Mesendoderm (in vitro differentiated cells): ENCODE measurements at regions not wholly inside any gene's neighbourhood (a gene's known extent, or its start where the extent isn't known, plus 50 kb on each side); places are given as distances from the start of the nearest gene placed in this dataset.
A peak's percentile ranks its signal among the peaks of the same experiment; 100 is the strongest.
"Not testable (repeated sequence)": the region's sequence is repeated elsewhere in the genome, so short reads cannot be mapped to it uniquely, and the experiment has no call there.

Experiments used
- DNase-seq: peaks from one replicate; pipeline ENCODE4 v3.0.0; 2013
- H2AK5ac ChIP-seq: 2 replicates; pipeline ENCODE4 v1.6.1; 2013; ENCODE audit warnings: low read length, inconsistent platforms
- H2BK120ac ChIP-seq: 2 replicates; pipeline ENCODE4 v1.6.1; 2013; ENCODE audit warnings: low read depth, mild to moderate bottlenecking, low read length, moderate library complexity, mixed read lengths
- H2BK15ac ChIP-seq: replicated peaks from 2 replicates; pipeline ENCODE4 v1.6.1; 2013; ENCODE audit warnings: low read depth, mild to moderate bottlenecking, moderate library complexity
- H2BK5ac ChIP-seq: 2 replicates; pipeline ENCODE4 v1.6.1; 2013; ENCODE audit warnings: low read length, inconsistent platforms
- H3K18ac ChIP-seq: 2 replicates; pipeline ENCODE4 v1.6.1; 2013; ENCODE audit warnings: mild to moderate bottlenecking, low read length, mixed read lengths
- H3K23ac ChIP-seq: one replicate; pipeline ENCODE4 v1.6.1; 2013; ENCODE audit warnings: low read length
- H3K27ac ChIP-seq: 2 replicates; pipeline ENCODE4 v1.5.1; 2013; ENCODE audit warnings: low read depth, mild to moderate bottlenecking, inconsistent platforms, low read length, moderate library complexity
- H3K27me3 ChIP-seq: 2 replicates; pipeline ENCODE4 v1.6.1; 2013; ENCODE audit warnings: low read length, control low read depth, mild to moderate bottlenecking, inconsistent platforms; ENCODE audit not compliant: insufficient read depth, poor library complexity
- H3K36me3 ChIP-seq: 2 replicates; pipeline ENCODE4 v1.6.1; 2013; ENCODE audit warnings: low read length, inconsistent platforms; ENCODE audit not compliant: control insufficient read depth, insufficient read depth
- H3K4ac ChIP-seq: one replicate; pipeline ENCODE4 v1.6.1; 2013; ENCODE audit warnings: low read depth, mild to moderate bottlenecking, low read length, moderate library complexity
- H3K4me1 ChIP-seq: 2 replicates; pipeline ENCODE4 v1.6.1; 2013; ENCODE audit warnings: low read depth, low read length, inconsistent platforms; ENCODE audit not compliant: control insufficient read depth
- H3K4me2 ChIP-seq: 2 replicates; pipeline ENCODE4 v1.6.1; 2013; ENCODE audit warnings: low read length
- H3K4me3 ChIP-seq: 2 replicates; pipeline ENCODE4 v1.5.1; 2013; ENCODE audit warnings: mild to moderate bottlenecking, low read length
- H3K56ac ChIP-seq: one replicate; pipeline ENCODE4 v1.6.1; 2013; ENCODE audit warnings: low read length
- H3K79me1 ChIP-seq: 2 replicates; pipeline ENCODE4 v1.6.1; 2013; ENCODE audit warnings: low read length, inconsistent platforms
- H3K79me2 ChIP-seq: 2 replicates; pipeline ENCODE4 v1.6.1; 2013; ENCODE audit warnings: mild to moderate bottlenecking, low read length; ENCODE audit not compliant: control insufficient read depth, insufficient read depth
- H3K9ac ChIP-seq: 2 replicates; pipeline ENCODE4 v1.6.1; 2013; ENCODE audit warnings: low read length, inconsistent platforms
- H4K5ac ChIP-seq: one replicate; pipeline ENCODE4 v1.6.1; 2013; ENCODE audit warnings: low read length
- H4K8ac ChIP-seq: one replicate; pipeline ENCODE4 v1.6.1; 2013; ENCODE audit warnings: low read depth, mild to moderate bottlenecking, control low read depth, low read length, moderate library complexity
- WGBS: extraction: QIAGEN DNeasy Blood & Tissue Kit; methylation state at CpG from one replicate; pipeline ENCODE4 v1.1.7; 2013; ENCODE audit warnings: low lambda C conversion rate, missing lambda C conversion rate; ENCODE audit not compliant: insufficient coverage; ENCODE audit errors: extremely low coverage; 5-methylcytosine and 5-hydroxymethylcytosine counted together

- H3K56ac ChIP-seq, DNase-seq: not testable (repeated sequence)
- WGBS: no CpG with 5 or more reads among the region's 2 CpGs
Observed at GRCh38 chr3:48101301-48101650, 85.1 kb upstream of the MAP4 start.

GRCh38 chr3:48092270-48092669 is 76.1 kb upstream of the MAP4 start:
- Histone ChIP-seq H3K4ac (no peak overlapping the region), H3K4me3 (no peak overlapping the region), H3K4me1 (no peaks in the 10 kb centered on the region), H2BK5ac (no peak overlapping the region), H3K56ac (no peak overlapping the region), H3K79me2 (peaks cover 12% of the 10 kb centered on the region), H4K5ac (no peak overlapping the region), H3K18ac (no peak overlapping the region), H3K9ac (no peak overlapping the region), H2BK120ac (no peak overlapping the region), H3K23ac (no peak overlapping the region), H3K36me3 (no peaks in the 10 kb centered on the region), H3K4me2 (no peak overlapping the region), H2BK15ac (no peak overlapping the region), H4K8ac (no peak overlapping the region), H2AK5ac (no peak overlapping the region), H3K79me1 (no peaks in the 10 kb centered on the region), H3K27ac (no peak overlapping the region), H3K27me3 (no peaks in the 10 kb centered on the region)
- WGBS: no CpG with 5 or more reads among the region's 2 CpGs
- no peak for DNase-seq

More at GRCh38 chr3:48101301-48101650, 85.1 kb upstream of the MAP4 start:
- not testable (repeated sequence) for H3K9ac ChIP-seq, H2BK5ac ChIP-seq, H3K27me3 ChIP-seq, H3K27ac ChIP-seq, H3K79me2 ChIP-seq, H4K5ac ChIP-seq, H2BK15ac ChIP-seq, H2AK5ac ChIP-seq, H3K18ac ChIP-seq, H4K8ac ChIP-seq, H3K4ac ChIP-seq, H3K4me3 ChIP-seq, H3K4me2 ChIP-seq, H3K36me3 ChIP-seq, H3K23ac ChIP-seq, H2BK120ac ChIP-seq, H3K4me1 ChIP-seq, H3K79me1 ChIP-seq

GRCh38 chr3:48090166-48090939 is 74.1 kb upstream of the MAP4 start:
- DNase-seq: peak; percentile 63
- Histone ChIP-seq H3K56ac (peak overlapping the region; percentile 38), H4K5ac (no peak overlapping the region), H2AK5ac (no peak overlapping the region), H2BK5ac (no peak overlapping the region), H3K18ac (no peak overlapping the region), H3K27me3 (no peaks in the 10 kb centered on the region), H3K27ac (no peak overlapping the region), H2BK120ac (no peak overlapping the region), H3K9ac (peak overlapping the region; percentile 17), H3K23ac (no peak overlapping the region), H3K4me1 (peaks cover 2% of the 10 kb centered on the region), H3K4ac (no peak overlapping the region), H3K79me2 (peaks cover 30% of the 10 kb centered on the region), H2BK15ac (no peak overlapping the region), H3K79me1 (no peaks in the 10 kb centered on the region), H3K36me3 (no peaks in the 10 kb centered on the region), H3K4me2 (no peak overlapping the region), H4K8ac (no peak overlapping the region), H3K4me3 (no peak overlapping the region)
- no CpG with 5 or more reads among the region's 19 CpGs for WGBS

- Histone ChIP-seq H2BK120ac (peak overlapping the region; percentile 90), H3K4me2 (peak overlapping the region; percentile 66), H3K9ac (peak overlapping the region; percentile 93), H2BK15ac (no peak overlapping the region), H3K36me3 (no peaks in the 10 kb centered on the region), H4K8ac (peak overlapping the region; percentile 98), H3K79me2 (peaks cover 43% of the 10 kb centered on the region), H3K4me1 (peaks cover 2% of the 10 kb centered on the region), H3K4ac (peak overlapping the region; percentile 100), H2AK5ac (no peak overlapping the region), H3K23ac (peak overlapping the region; percentile 0), H4K5ac (no peak overlapping the region), H2BK5ac (peak overlapping the region; percentile 96), H3K79me1 (no peaks in the 10 kb centered on the region), H3K18ac (peak overlapping the region; percentile 97), H3K56ac (peak overlapping the region; percentile 99), H3K27ac (peak overlapping the region; percentile 98), H3K27me3 (no peaks in the 10 kb centered on the region), H3K4me3 (peak overlapping the region; percentile 82)
- WGBS: no CpG with 5 or more reads among the region's 79 CpGs
- peak; percentile 99 for DNase-seq
Observed at GRCh38 chr3:48088749-48089466, 72.7 kb upstream of the MAP4 start.

GRCh38 chr3:48088056-48088748 is 72.0 kb upstream of the MAP4 start:
- Histone ChIP-seq H3K18ac (peak overlapping the region; percentile 97), H3K4me2 (peak overlapping the region; percentile 47), H4K5ac (no peak overlapping the region), H4K8ac (peak overlapping the region; percentile 98), H3K27ac (peak overlapping the region; percentile 93), H2BK5ac (no peak overlapping the region), H2AK5ac (no peak overlapping the region), H3K79me2 (peaks cover 46% of the 10 kb centered on the region), H3K9ac (peak overlapping the region; percentile 85), H2BK120ac (peak overlapping the region; percentile 90), H3K36me3 (no peaks in the 10 kb centered on the region), H3K23ac (peak overlapping the region; percentile 0), H3K27me3 (no peaks in the 10 kb centered on the region), H3K4ac (peak overlapping the region; percentile 100), H2BK15ac (no peak overlapping the region), H3K4me3 (peak overlapping the region; percentile 76), H3K4me1 (peaks cover 2% of the 10 kb centered on the region), H3K56ac (peak overlapping the region; percentile 86), H3K79me1 (no peaks in the 10 kb centered on the region)
- no CpG with 5 or more reads among the region's 40 CpGs for WGBS
- DNase-seq: peak; percentile 66
